Dermis microvascular lymphatic vessel endothelial cell (primary cell): ENCODE measurements at regions not wholly inside any gene's neighbourhood (a gene's known extent, or its start where the extent isn't known, plus 50 kb on each side); places are given as distances from the start of the nearest gene placed in this dataset.
"Not testable (repeated sequence)": the region's sequence is repeated elsewhere in the genome, so short reads cannot be mapped to it uniquely, and the experiment has no call there.

Source experiments
- DNase-seq, 2 donors: peaks; one replicate each; pipeline versions ENCODE4 v3.0.0 to v3.0.0-alpha.2; 2010; ENCODE audit warnings: low read depth in 2 of 2

- DNase-seq = no peak
These were observed 81.4 kb upstream of the ACSL1 start for GRCh38 chr4:184907216-184907615.

GRCh38 chr4:184907810-184908209, 82.0 kb upstream of the ACSL1 start:
- DNase-seq = no peak

- DNase-seq = peak in 1 of 2 donors; percentile 28
These were observed 85.5 kb upstream of the ACSL1 start for GRCh38 chr4:184911310-184911709.

GRCh38 chr4:184913356-184914143, 87.8 kb upstream of the ACSL1 start:
- DNase-seq = no peak

GRCh38 chr4:184918799-184919198, 93.0 kb upstream of the ACSL1 start:
- not testable (repeated sequence) for DNase-seq

- DNase-seq = no peak
These were observed 95.7 kb upstream of the ACSL1 start for GRCh38 chr4:184921456-184921855.

- DNase-seq = no peak
These were observed 96.0 kb upstream of the HELT start for GRCh38 chr4:184922301-184922700.

- DNase-seq = no peak
These were observed 93.8 kb upstream of the HELT start for GRCh38 chr4:184924516-184924915.

- DNase-seq = no peak
These were observed 88.8 kb upstream of the HELT start for GRCh38 chr4:184929476-184929875.

GRCh38 chr4:184930026-184930425, 88.3 kb upstream of the HELT start:
- DNase-seq = no peak

GRCh38 chr4:184932343-184932742, 85.9 kb upstream of the HELT start:
- DNase-seq = no peak

- DNase-seq = no peak
These were observed 85.0 kb upstream of the HELT start for GRCh38 chr4:184933311-184933710.

GRCh38 chr4:184934184-184934583, 84.1 kb upstream of the HELT start:
- no peak for DNase-seq

GRCh38 chr4:184934961-184935360, 83.3 kb upstream of the HELT start:
- no peak for DNase-seq

- no peak for DNase-seq
These were observed 82.2 kb upstream of the HELT start for GRCh38 chr4:184936071-184936470.

- no peak for DNase-seq
These were observed 81.1 kb upstream of the HELT start for GRCh38 chr4:184937030-184937710.

- no peak for DNase-seq
These were observed 80.5 kb upstream of the HELT start for GRCh38 chr4:184937745-184938144.

- no peak for DNase-seq
These were observed 79.4 kb upstream of the HELT start for GRCh38 chr4:184938871-184939270.

- DNase-seq = no peak
These were observed 78.3 kb upstream of the HELT start for GRCh38 chr4:184939978-184940377.

- DNase-seq = no peak
These were observed 77.8 kb upstream of the HELT start for GRCh38 chr4:184940500-184940899.

GRCh38 chr4:184941671-184942418, 76.4 kb upstream of the HELT start:
- no peak for DNase-seq
